ENCODE measurements at regions not wholly inside any gene's neighbourhood (a gene's known extent, or its start where the extent isn't known, plus 50 kb on each side); places are given as distances from the start of the nearest gene placed in this dataset.

- Histone ChIP-seq H3K79me2 (no peaks in the 10 kb centered on the region), H3K4me3 (ENCODE audit: low read depth, low read length) (no peak overlapping the region), H3K27me3 (ENCODE audit: control insufficient read depth, insufficient read depth, low read length) (no peaks in the 10 kb centered on the region), H3K4me1 (no peaks in the 10 kb centered on the region), H2AFZ (no peak overlapping the region), H3K9me3 (ENCODE audit: control insufficient read depth, low read length) (no peaks in the 10 kb centered on the region), H3K36me3 (ENCODE audit: control insufficient read depth, insufficient read depth, low read length) (no peaks in the 10 kb centered on the region), H3K9ac (no peak overlapping the region), H3K4me2 (ENCODE audit: low read length) (no peak overlapping the region), H3K27ac (no peak overlapping the region)
- TF ChIP-seq CTCF (IDR thresholded peaks at IDR 0.05) = no peak
These were observed 246.8 kb downstream of the CDC5L start for GRCh38 chr6:44634321-44634720.

- Histone ChIP-seq H3K4me3 (ENCODE audit: low read depth, low read length) (no peak overlapping the region), H3K79me2 (no peaks in the 10 kb centered on the region), H3K9ac (no peak overlapping the region), H3K27me3 (ENCODE audit: control insufficient read depth, insufficient read depth, low read length) (no peaks in the 10 kb centered on the region), H3K4me2 (ENCODE audit: low read length) (no peak overlapping the region), H3K36me3 (ENCODE audit: control insufficient read depth, insufficient read depth, low read length) (no peaks in the 10 kb centered on the region), H3K9me3 (ENCODE audit: control insufficient read depth, low read length) (no peaks in the 10 kb centered on the region), H3K4me1 (no peaks in the 10 kb centered on the region), H3K27ac (no peak overlapping the region), H2AFZ (no peak overlapping the region)
- no peak for TF ChIP-seq CTCF (IDR thresholded peaks at IDR 0.05)
These were observed 248.0 kb downstream of the CDC5L start for GRCh38 chr6:44635486-44635885.

- Histone ChIP-seq H3K9me3 (ENCODE audit: control insufficient read depth, low read length) (no peaks in the 10 kb centered on the region), H3K4me3 (ENCODE audit: low read depth, low read length) (no peak overlapping the region), H2AFZ (no peak overlapping the region), H3K27ac (no peak overlapping the region), H3K36me3 (ENCODE audit: control insufficient read depth, insufficient read depth, low read length) (no peaks in the 10 kb centered on the region), H3K4me2 (ENCODE audit: low read length) (no peak overlapping the region), H3K4me1 (no peaks in the 10 kb centered on the region), H3K79me2 (no peaks in the 10 kb centered on the region), H3K9ac (no peak overlapping the region), H3K27me3 (ENCODE audit: control insufficient read depth, insufficient read depth, low read length) (no peaks in the 10 kb centered on the region)
- no peak for TF ChIP-seq CTCF (IDR thresholded peaks at IDR 0.05)
These were observed 249.2 kb downstream of the CDC5L start for GRCh38 chr6:44636561-44637248.

- Histone ChIP-seq H3K4me1 (no peaks in the 10 kb centered on the region), H3K4me3 (ENCODE audit: low read depth, low read length) (no peak overlapping the region), H2AFZ (no peak overlapping the region), H3K9ac (no peak overlapping the region), H3K27ac (no peak overlapping the region), H3K36me3 (ENCODE audit: control insufficient read depth, insufficient read depth, low read length) (no peaks in the 10 kb centered on the region), H3K9me3 (ENCODE audit: control insufficient read depth, low read length) (no peaks in the 10 kb centered on the region), H3K27me3 (ENCODE audit: control insufficient read depth, insufficient read depth, low read length) (no peaks in the 10 kb centered on the region), H3K79me2 (no peaks in the 10 kb centered on the region), H3K4me2 (ENCODE audit: low read length) (no peak overlapping the region)
- no peak for TF ChIP-seq CTCF (IDR thresholded peaks at IDR 0.05)
These were observed 254.0 kb downstream of the CDC5L start for GRCh38 chr6:44641344-44642031.

- Histone ChIP-seq H3K9ac (no peak overlapping the region), H3K4me2 (ENCODE audit: low read length) (no peak overlapping the region), H3K27ac (no peak overlapping the region), H3K27me3 (ENCODE audit: control insufficient read depth, insufficient read depth, low read length) (no peaks in the 10 kb centered on the region), H3K36me3 (ENCODE audit: control insufficient read depth, insufficient read depth, low read length) (no peaks in the 10 kb centered on the region), H3K4me3 (ENCODE audit: low read depth, low read length) (no peak overlapping the region), H2AFZ (no peak overlapping the region), H3K4me1 (no peaks in the 10 kb centered on the region), H3K9me3 (ENCODE audit: control insufficient read depth, low read length) (no peaks in the 10 kb centered on the region), H3K79me2 (no peaks in the 10 kb centered on the region)
- no peak for TF ChIP-seq CTCF (IDR thresholded peaks at IDR 0.05)
These were observed 254.8 kb downstream of the CDC5L start for GRCh38 chr6:44642349-44642748.
